ENCODE measurements at regions not wholly inside any gene's neighbourhood (a gene's known extent, or its start where the extent isn't known, plus 50 kb on each side); places are given as distances from the start of the nearest gene placed in this dataset.

GRCh38 chr3:18813300-18813699, 335.0 kb upstream of the KCNH8 start:
- DNase-seq = no peak

- DNase-seq = no peak
These were observed 336.0 kb upstream of the KCNH8 start for GRCh38 chr3:18812316-18812715.

GRCh38 chr3:18810306-18810661, 338.0 kb upstream of the KCNH8 start:
- no peak for DNase-seq

DNA sequence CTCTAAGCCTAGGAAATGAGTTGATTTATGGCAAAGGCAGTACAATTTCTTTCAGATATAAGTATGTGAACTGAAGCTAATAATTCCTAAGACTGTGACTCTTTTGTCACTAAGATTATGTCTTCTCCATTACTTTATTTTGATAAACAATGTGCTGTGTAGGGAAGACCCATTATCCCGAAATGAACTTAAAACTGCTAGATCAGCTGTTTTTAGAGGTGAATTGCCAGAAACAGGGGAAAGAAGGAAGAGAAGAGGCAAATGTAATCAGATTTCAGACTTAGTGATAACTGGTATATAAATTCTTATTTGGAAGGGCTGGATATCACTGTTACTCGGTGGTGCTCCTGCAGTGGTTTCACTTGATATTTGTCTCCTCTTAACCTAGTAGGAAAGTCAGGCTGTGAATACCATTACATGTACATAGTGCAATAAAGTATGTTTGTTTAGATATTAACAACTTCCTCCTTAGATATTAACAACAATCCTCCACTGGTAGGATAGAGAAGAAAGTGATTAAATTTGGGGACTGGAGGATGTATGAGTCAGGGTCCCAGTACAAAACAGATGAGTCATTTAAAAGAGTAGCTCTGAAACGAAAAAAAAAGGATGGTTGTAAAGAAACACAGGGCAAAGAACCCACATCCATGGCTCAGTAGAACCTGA, 338.5 kb upstream of the KCNH8 start:
- DNase-seq = no peak

DNA sequence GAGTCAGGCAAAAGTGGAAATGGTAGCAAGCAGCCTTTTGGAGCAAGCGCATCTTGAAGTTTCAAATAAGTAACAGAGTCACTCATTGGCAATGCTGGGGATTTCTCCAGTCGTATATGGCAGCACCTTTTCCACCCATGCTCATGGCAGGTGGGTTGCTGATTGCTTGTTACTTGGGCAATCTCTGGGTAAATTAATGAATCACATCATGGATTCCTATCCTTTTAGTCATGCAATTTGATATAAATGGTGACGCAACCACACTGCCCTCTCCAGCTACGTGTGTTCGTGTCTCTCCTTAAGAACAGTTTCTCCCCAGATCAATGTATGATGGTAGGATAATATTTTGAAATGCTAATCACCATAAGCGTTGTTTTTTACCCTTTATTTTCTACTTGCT, 339.9 kb upstream of the KCNH8 start:
- DNase-seq = no peak

DNA sequence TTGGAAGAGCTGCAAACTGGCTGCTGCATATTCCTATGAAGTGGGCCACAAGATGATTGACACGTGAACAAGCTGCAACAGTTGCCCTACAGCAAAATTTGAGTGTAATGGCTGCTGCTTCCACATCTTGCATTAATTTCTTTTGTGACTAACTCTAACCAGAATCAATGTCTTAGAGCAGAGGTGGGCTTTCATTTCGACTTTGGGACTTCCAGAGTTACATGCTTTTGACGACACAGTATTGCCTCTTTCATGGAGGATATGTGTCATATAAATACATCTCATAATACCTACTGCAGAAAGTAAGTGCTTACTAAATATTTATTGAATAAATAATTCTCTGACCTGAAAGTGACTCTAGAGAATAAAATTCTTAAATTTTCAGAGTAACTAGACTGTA, 340.7 kb upstream of the KCNH8 start:
- no peak for DNase-seq

DNA sequence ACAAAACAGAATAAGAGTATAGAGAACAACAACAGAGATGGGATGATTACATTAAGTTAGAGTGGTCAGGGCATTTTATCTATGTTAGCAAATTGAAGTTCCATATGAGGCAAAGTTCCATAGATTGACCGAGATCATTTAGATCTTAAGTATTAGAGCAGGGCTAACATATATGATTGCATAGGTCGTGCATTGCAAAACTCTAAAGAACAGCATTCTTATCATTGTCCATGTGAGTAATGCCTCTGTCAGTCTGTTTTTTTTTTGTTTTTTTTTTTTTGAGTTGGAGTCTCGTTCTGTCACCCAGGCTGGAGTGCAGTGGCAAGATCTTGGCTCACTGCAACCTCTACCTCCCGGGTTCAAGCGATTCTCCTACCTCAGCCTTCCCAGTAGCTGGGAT, 341.7 kb upstream of the KCNH8 start:
- DNase-seq = no peak

GRCh38 chr3:18797378-18797777, 350.9 kb upstream of the KCNH8 start:
- no peak for DNase-seq

GRCh38 chr3:18795078-18795477, 353.2 kb upstream of the KCNH8 start:
- no peak for DNase-seq

DNA sequence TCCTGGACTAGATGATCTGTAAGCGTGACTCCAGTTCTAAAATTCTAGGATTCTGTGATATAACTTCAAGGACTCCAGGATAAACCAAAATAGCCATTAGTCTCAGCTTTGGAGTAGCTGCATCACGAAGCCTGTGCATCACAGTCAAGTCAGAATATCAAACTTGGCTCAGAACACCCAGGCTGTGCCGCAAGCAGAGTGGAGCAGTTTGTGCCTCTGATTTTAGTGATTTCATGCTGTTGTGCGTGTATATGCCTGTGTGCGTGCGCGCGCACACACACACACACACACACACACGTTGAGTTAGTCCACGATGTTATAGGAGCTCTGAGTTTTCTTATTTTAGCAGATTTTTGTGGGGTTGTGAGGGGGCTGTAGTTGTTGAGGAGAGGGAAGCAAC, 356.6 kb upstream of the KCNH8 start:
- DNase-seq = no peak

- DNase-seq = no peak
These were observed 357.1 kb upstream of the KCNH8 start for GRCh38 chr3:18791182-18791581.

DNA sequence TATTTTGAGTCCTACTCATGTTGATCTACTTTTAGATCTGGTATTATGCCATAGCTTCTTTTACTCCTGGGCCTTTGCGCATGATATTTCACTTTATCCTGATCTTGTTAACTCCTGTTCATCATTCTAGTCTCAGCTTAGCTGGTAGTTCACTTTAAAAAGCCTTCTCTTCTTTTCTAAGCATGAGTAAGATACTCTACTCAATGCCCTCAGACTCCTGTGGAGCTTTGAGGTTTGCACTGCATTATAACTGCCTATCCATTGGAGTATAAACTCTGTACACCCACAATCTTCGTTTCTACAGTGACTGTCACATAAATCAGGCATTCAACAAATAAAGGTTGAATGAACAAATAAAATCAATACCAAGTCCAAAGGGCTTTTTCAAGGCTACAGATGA, 357.9 kb upstream of the KCNH8 start:
- DNase-seq = no peak

GRCh38 chr3:18789734-18790133, 358.6 kb upstream of the KCNH8 start:
- DNase-seq = no peak

DNA sequence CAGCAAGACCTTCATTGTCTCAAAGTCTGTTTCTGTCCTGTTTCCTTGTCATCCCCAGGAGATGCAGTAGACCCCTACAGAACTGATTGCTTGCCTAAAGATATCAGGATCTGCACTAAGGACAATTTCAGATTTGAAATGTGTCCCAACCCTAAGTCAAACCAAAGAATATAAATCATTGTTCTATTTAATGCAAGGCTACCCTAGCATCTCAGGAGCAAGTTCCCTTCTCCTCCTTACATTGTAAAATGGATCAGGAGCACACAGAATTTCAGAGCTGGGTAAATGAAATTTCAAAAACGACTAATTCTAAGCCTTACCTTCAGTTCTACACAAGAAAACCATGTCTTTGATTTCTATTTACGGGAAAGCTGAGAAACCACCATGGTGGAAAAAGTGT, 360.9 kb upstream of the KCNH8 start:
- no peak for DNase-seq

DNA sequence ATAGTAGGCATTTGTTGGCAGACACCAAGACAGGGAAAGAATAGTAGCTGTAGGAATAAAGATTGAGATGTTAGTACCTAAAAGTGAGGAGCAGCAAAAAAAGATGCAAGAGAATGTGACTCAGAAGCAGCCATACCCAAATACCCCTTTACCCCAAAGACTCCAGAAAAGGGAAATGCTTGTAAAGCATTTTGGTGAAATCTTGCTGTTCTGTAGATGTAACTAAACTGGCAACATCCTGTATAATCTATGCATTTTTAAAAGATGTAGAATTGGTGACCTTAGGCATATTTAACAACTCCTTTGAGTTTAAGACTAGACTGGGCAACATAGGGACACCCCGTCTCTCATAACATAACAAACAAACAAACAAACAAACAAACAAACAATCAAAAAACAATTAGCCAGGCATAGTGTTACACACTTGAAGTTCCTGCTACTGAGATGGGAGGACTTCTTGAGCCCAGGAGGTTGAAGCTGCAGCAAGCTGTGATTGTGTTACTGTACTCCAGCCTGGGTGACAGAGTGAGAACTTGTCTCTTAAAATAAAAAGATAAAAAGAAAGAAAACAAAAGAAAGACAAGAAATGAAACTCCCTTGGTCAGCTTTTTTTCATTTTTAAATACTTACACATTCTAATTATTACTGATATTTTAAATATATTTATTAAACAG, 361.5 kb upstream of the KCNH8 start:
- no peak for DNase-seq

GRCh38 chr3:18782191-18782590, 357.1 kb upstream of the SATB1 start:
- DNase-seq = no peak

GRCh38 chr3:18780959-18781358, 355.8 kb upstream of the SATB1 start:
- DNase-seq = no peak

DNA sequence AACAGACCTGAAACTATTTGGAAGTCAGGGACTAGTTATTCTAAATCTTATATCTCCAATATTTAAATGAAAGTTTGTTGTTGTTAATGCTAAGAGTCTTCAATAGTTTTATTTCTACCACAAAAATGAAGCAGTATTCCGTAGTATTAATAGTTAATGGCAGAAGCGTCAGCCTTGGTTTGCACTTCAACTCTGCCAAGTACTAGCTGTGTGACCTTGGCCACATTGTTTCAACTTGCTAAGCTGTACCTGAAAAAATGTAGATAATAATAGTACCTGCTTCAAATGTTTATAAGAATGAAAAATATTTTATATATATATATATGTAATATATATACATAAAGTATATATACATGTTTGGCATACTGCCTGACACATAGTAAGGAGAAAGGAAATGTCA, 354.6 kb upstream of the SATB1 start:
- DNase-seq = no peak

DNA sequence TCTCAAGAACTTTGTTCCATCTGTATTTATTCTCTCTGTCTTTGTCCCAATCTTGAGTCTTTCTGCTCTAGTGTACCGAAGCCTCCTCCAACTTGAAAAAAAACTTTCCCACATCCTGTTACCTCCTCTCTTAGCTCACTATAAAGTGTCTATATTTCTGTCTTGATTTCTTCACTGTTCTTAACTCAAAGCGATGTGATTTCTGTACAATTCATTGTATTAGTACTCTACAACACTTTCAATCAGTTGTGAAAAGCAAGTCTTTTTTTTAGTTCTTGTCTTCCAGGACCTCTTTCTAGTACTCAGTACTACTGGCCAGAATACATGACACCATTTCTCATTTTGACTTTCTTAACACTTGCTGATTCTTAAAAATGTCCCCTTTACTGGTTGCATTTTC, 353.5 kb upstream of the SATB1 start:
- no peak for DNase-seq

GRCh38 chr3:18778094-18778493, 353.0 kb upstream of the SATB1 start:
- DNase-seq = no peak

DNA sequence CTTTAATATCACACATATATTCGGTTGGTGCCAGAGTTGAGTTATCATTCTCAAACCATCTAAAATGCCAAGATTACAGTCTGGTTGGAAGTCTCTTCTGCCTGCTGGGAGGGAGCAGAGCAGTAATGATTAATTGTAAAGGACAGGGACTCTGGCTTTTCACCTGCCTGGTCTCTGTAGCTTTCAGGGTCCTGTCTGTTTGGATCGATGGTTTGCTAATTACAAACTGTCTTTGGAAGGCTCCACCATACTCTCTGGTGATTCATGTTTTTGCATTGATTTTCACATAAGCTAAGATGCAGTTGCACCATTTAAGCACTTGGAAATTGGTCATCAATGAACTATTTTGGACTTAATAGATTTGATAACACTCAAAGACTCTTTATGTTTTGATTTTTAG, 350.4 kb upstream of the SATB1 start:
- no peak for DNase-seq

- DNase-seq = no peak
These were observed 349.4 kb upstream of the SATB1 start for GRCh38 chr3:18774319-18775088.

GRCh38 chr3:18772699-18773305, 347.7 kb upstream of the SATB1 start:
- DNase-seq = no peak

DNA sequence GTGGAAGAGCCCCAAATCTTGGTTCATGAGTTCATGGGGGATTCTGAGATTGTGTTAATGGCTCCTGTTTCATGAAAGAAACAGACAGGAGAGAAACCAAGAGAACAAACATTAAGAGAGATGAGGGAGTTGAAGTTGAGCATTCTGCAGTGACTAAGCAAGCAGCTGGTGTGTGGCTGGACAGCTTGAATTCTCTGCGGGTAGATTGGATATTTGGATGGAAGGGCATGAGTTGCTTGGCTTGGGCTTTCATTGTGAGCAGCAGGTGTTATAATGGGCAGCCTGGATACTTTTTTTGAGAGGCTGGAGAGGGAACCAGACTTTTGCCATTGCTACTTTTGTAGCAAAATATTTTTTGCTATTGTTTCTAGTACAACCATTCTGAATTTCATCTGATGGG, 346.8 kb upstream of the SATB1 start:
- no peak for DNase-seq
